HepG2 (cell line): ENCODE measurements at regions not wholly inside any gene's neighbourhood (a gene's known extent, or its start where the extent isn't known, plus 50 kb on each side); places are given as distances from the start of the nearest gene placed in this dataset.

Experiments used
- ATAC-seq: fragments of 200-7000 bp; cut with Tn5 transposase; 3 replicates; pipeline ENCODE4 v1.9.1; 2020; ENCODE audit warnings: mild to moderate bottlenecking, moderate library complexity
- BruUV-seq: library from RNA; stranded (reverse); fragments of 400-500 nt; replicated peaks from 2 replicates; lab custom pipeline; 2021; lab: Mats Ljungman, UMichigan
- CTCF ChIA-PET: fragments of 300-600 bp; formaldehyde crosslinking; extraction: SDS; loops from one replicate; lab custom pipeline; 2021; ENCODE audit warnings: low total read pairs, inconsistent platforms, low intra/inter-chr PET ratio; lab: Yijun Ruan, JAX
- POLR2A ChIA-PET: fragments of 350-600 bp; sonication (Branson Sonifier 250); formaldehyde crosslinking; loops from one replicate; lab custom pipeline; 2020; ENCODE audit warnings: antibody characterized with exemption, inconsistent platforms; lab: Yijun Ruan, JAX
- DNase-seq: peaks from one replicate; pipeline ENCODE4 v3.0.0-alpha.2; 2015; ENCODE audit warnings: low spot score
- FAIRE-seq: peaks from 3 replicates; lab custom pipeline; 2011; peaks lifted over from hg19 to GRCh38; lab: Jason Lieb, UNC
- H2AFZ ChIP-seq: one replicate; pipeline ENCODE4 v1.6.1; 2011; ENCODE audit warnings: low read length, inconsistent platforms
- H3K27ac ChIP-seq: fragments of 300-600 bp; 3 replicates; pipeline ENCODE4 v1.8.0; 2011; ENCODE audit warnings: mixed run types, mild to moderate bottlenecking, mixed read lengths, low read length, inconsistent platforms; ENCODE audit not compliant: insufficient read depth; ENCODE audit errors: extremely low read length
- H3K27me3 ChIP-seq, 2 experiments: fragments of 200-600 bp in 1 of 2; 2 replicates in 1 of 2; 3 replicates in 1 of 2; pipeline versions ENCODE4 v1.6.0 to v1.8.0; 2011; ENCODE audit warnings: low read length in 2 of 2, mild to moderate bottlenecking in 2 of 2, moderate library complexity in 2 of 2, inconsistent platforms in 1 of 2; ENCODE audit not compliant: insufficient read depth in 2 of 2, control insufficient read depth in 1 of 2
- H3K36me3 ChIP-seq, 2 experiments: fragments of 200-600 bp in 1 of 2; replicated peaks in 1 of 2; 2 replicates in 1 of 2; 3 replicates in 1 of 2; pipeline versions ENCODE4 v1.5.1 to v1.8.0; 2011; ENCODE audit warnings: low read length in 2 of 2, inconsistent platforms in 1 of 2; ENCODE audit not compliant: insufficient read depth in 2 of 2, control insufficient read depth in 1 of 2
- H3K4me1 ChIP-seq: 2 replicates; pipeline ENCODE4 v1.5.1; 2012; ENCODE audit warnings: low read length, inconsistent platforms; ENCODE audit not compliant: insufficient read depth
- H3K4me2 ChIP-seq: 2 replicates; pipeline ENCODE4 v1.6.0; 2011; ENCODE audit warnings: low read depth, low read length, inconsistent platforms
- H3K4me3 ChIP-seq, 3 experiments: fragments of 200-600 bp in 1 of 3; sonication (generic), shearing (Covaris generic) in 1 of 3; replicated peaks in 1 of 3; 2 replicates each; pipeline ENCODE4 v1.5.1; 2011 to 2016; ENCODE audit warnings: low read length in 3 of 3, inconsistent platforms in 2 of 3, low read depth in 2 of 3, mild to moderate bottlenecking in 2 of 3, control low read depth in 1 of 3, mixed read lengths in 1 of 3; ENCODE audit not compliant: insufficient read depth in 1 of 3
- H3K79me2 ChIP-seq: one replicate; pipeline ENCODE4 v1.6.1; 2011; ENCODE audit warnings: low read length, inconsistent platforms; ENCODE audit not compliant: insufficient read depth
- H3K9ac ChIP-seq: 2 replicates; pipeline ENCODE4 v1.6.0; 2011; ENCODE audit warnings: mild to moderate bottlenecking, low read depth, low read length, inconsistent platforms; ENCODE audit not compliant: insufficient read depth
- H3K9me3 ChIP-seq: 2 replicates; pipeline ENCODE4 v1.5.1; 2012; ENCODE audit warnings: mild to moderate bottlenecking, low read length
- H4K20me1 ChIP-seq: 2 replicates; pipeline ENCODE4 v1.6.0; 2011; ENCODE audit warnings: inconsistent platforms, mild to moderate bottlenecking, low read length, moderate library complexity; ENCODE audit not compliant: insufficient read depth
- ASH2L ChIP-seq: fragments of 300-600, 200-600 bp; sonication (generic); IDR thresholded peaks from 2 replicates; pipeline ENCODE4 v1.7.0; 2017; ENCODE audit warnings: low read depth, mild to moderate bottlenecking, moderate library complexity, mixed read lengths, low read length; ENCODE audit not compliant: insufficient read length
- BCLAF1 ChIP-seq: fragments of 450-650 bp; IDR thresholded peaks from 2 replicates; pipeline ENCODE4 v1.6.1; 2017; ENCODE audit warnings: mild to moderate bottlenecking
- ELF1 ChIP-seq: sonication (generic); formaldehyde crosslinking; IDR thresholded peaks from 2 replicates; pipeline ENCODE4 v1.4.0; 2020; ENCODE audit warnings: missing genetic modification reagents
- ETV6 ChIP-seq: sonication (generic); formaldehyde crosslinking; conservative IDR thresholded peaks from 2 replicates; pipeline ENCODE4 v1.4.0; 2020; ENCODE audit warnings: missing genetic modification reagents
- KLF11 ChIP-seq: IDR thresholded peaks from 2 replicates; pipeline ENCODE4 v1.6.1; 2016; ENCODE audit warnings: missing compliant biosample characterization
- KLF15 ChIP-seq: sonication (generic); formaldehyde crosslinking; IDR thresholded peaks from 2 replicates; pipeline ENCODE4 v1.8.1; 2023; ENCODE audit warnings: borderline replicate concordance, mild to moderate bottlenecking, inconsistent platforms, missing genetic modification reagents, mixed read lengths
- PAF1 ChIP-seq: IDR thresholded peaks from 2 replicates; pipeline ENCODE4 v1.6.1; 2016; ENCODE audit warnings: missing genetic modification reagents, missing compliant biosample characterization
- RFXANK ChIP-seq: IDR thresholded peaks from 2 replicates; pipeline ENCODE4 v1.6.1; 2016
- SRSF1 ChIP-seq: fragments of 200-400 bp; formaldehyde crosslinking; optimal IDR thresholded peaks from 2 replicates; pipeline ENCODE3; 2017; ENCODE audit warnings: mild to moderate bottlenecking, low read depth, low read length, moderate library complexity
- ZBTB14 ChIP-seq: sonication (generic); formaldehyde crosslinking; IDR thresholded peaks from 2 replicates; pipeline ENCODE4 v1.4.0; 2020; ENCODE audit warnings: missing genetic modification reagents
- ZBTB4 ChIP-seq: sonication (generic); formaldehyde crosslinking; IDR thresholded peaks from 2 replicates; pipeline ENCODE4 v1.4.0; 2020; ENCODE audit warnings: missing genetic modification reagents, mild to moderate bottlenecking, borderline replicate concordance
- ZMYM3 ChIP-seq: sonication (generic); formaldehyde crosslinking; IDR thresholded peaks from 2 replicates; pipeline ENCODE4 v1.5.1; 2020; ENCODE audit warnings: mild to moderate bottlenecking, missing genetic modification reagents
- ZNF605 ChIP-seq: sonication (generic); formaldehyde crosslinking; IDR thresholded peaks from 2 replicates; pipeline ENCODE4 v1.8.0; 2022; ENCODE audit warnings: mild to moderate bottlenecking, missing genetic modification reagents
- ZNF629 ChIP-seq: sonication (generic); formaldehyde crosslinking; conservative IDR thresholded peaks from 2 replicates; pipeline ENCODE4 v1.5.0; 2020; ENCODE audit warnings: missing genetic modification reagents
- ZNF788 ChIP-seq: sonication (generic); formaldehyde crosslinking; IDR thresholded peaks from 2 replicates; pipeline ENCODE4 v1.5.0; 2020; ENCODE audit warnings: mild to moderate bottlenecking, missing genetic modification reagents, borderline replicate concordance
- WGBS: methylation state at CpG from one replicate; pipeline ENCODE4 v1.1.6; 2017; ENCODE audit warnings: low lambda C conversion rate; 5-methylcytosine and 5-hydroxymethylcytosine counted together
- in situ Hi-C: cut with HindIII; loops from 2 replicates; pipeline ENCODE4 v1.10.0; 2017; ENCODE audit warnings: low pct_unique_long_range_greater_than_20kb; ENCODE audit not compliant: extremely low pct_ligation_motif_present
- intact Hi-C: fragments of 100-400 bp; cut with micrococcal nuclease; formaldehyde crosslinking; loops from one replicate; pipeline ENCODE4 v1.10.0; 2022; ENCODE audit not compliant: unreplicated experiment

GRCh38 chr20:50373674-50374286 lies 136.4 kb upstream of the PTPN1 start (continued):
- TF ChIP-seq ZNF788 (CRISPR knock-in tag), result no peak

GRCh38 chr20:50374541-50375078 lies 135.6 kb upstream of the PTPN1 start:
- no peaks in the 10 kb centered on the region for H3K9me3 ChIP-seq
- H3K79me2 ChIP-seq, result no peaks in the 10 kb centered on the region
- DNase-seq, result no peak
- no peak overlapping the region for H3K4me2 ChIP-seq
- in situ Hi-C loops, result no loop called here
- CTCF ChIA-PET, result no interaction called here
- FAIRE-seq, result no peak
- H2AFZ ChIP-seq, result no peak overlapping the region
- ATAC-seq, result no peak
- no peak overlapping the region for H3K27ac ChIP-seq
- POLR2A ChIA-PET, result interaction anchor here (0.7 to 1.2 kb wide), 3 partner anchors 25 to 185 kb away, joined by 3 read pairs; no protein-coding TSS in a partner anchor
- peaks cover 82% of the 10 kb centered on the region for H3K4me1 ChIP-seq
- H3K9ac ChIP-seq, result no peak overlapping the region
- WGBS, result 54% methylated on average over 4 of the region's 4 CpGs
- no peaks in the 10 kb centered on the region for H4K20me1 ChIP-seq
- intact Hi-C loops, result no loop called here
- no peaks in the 10 kb centered on the region for H3K36me3 ChIP-seq
- H3K27me3 ChIP-seq, result no peaks in the 10 kb centered on the region
- no peak overlapping the region for H3K4me3 ChIP-seq
- BruUV-seq, result no TSS peak
- TF ChIP-seq PAF1 (CRISPR knock-in tag) (no peak), KLF15 (CRISPR knock-in tag) (no peak), RFXANK (CRISPR knock-in tag) (no peak), ASH2L (no peak), ZNF605 (peak; percentile 26; the same call in 1 of the 2 replicates), BCLAF1 (no peak), ELF1 (CRISPR knock-in tag) (no peak), KLF11 (CRISPR knock-in tag) (no peak), ZNF629 (peak; percentile 96), ZMYM3 (CRISPR knock-in tag) (peak; percentile 68; the same call in 1 of the 2 replicates), ZBTB4 (0 out of 2 replicates have a peak, but pooled peaks have one; percentile 52), SRSF1 (no peak), ZBTB14 (CRISPR knock-in tag) (no peak), ETV6 (CRISPR knock-in tag) (no peak)
